Neural progenitor cell (in vitro differentiated cells): ENCODE measurements at regions not wholly inside any gene's neighbourhood (a gene's known extent, or its start where the extent isn't known, plus 50 kb on each side); places are given as distances from the start of the nearest gene placed in this dataset.

Experiments
- DNase-seq: peaks from one replicate; pipeline ENCODE4 v3.0.0-alpha.2; 2016; ENCODE audit warnings: low spot score
- H2AFZ ChIP-seq: fragments of 200-600 bp; sonication (generic); replicated peaks from 2 replicates; pipeline ENCODE4 v1.6.1; 2016; ENCODE audit warnings: antibody characterized with exemption
- H3F3A ChIP-seq: fragments of 200-600 bp; sonication (generic); 2 replicates; pipeline ENCODE4 v1.6.1; 2016; ENCODE audit warnings: antibody characterized with exemption, low read depth
- H3K27ac ChIP-seq: fragments of 200-600 bp; sonication (generic); 2 replicates; pipeline ENCODE4 v1.5.1; 2016; ENCODE audit warnings: mild to moderate bottlenecking
- H3K27me3 ChIP-seq: fragments of 200-600 bp; sonication (generic); 2 replicates; pipeline ENCODE4 v1.6.1; 2016; ENCODE audit warnings: mild to moderate bottlenecking, moderate library complexity
- H3K36me3 ChIP-seq: fragments of 200-600 bp; sonication (generic); 2 replicates; pipeline ENCODE4 v1.5.1; 2016
- H3K4me1 ChIP-seq: fragments of 200-600 bp; sonication (generic); 2 replicates; pipeline ENCODE4 v1.6.1; 2016; ENCODE audit warnings: mixed run types
- H3K4me2 ChIP-seq: fragments of 200-600 bp; sonication (generic); 2 replicates; pipeline ENCODE4 v1.6.1; 2016
- H3K4me3 ChIP-seq: fragments of 200-600 bp; sonication (generic); 2 replicates; pipeline ENCODE4 v1.5.1; 2016
- H3K79me2 ChIP-seq: fragments of 200-600 bp; sonication (generic); 2 replicates; pipeline ENCODE4 v1.6.1; 2016; ENCODE audit warnings: low read depth
- H3K9ac ChIP-seq: fragments of 200-600 bp; sonication (generic); 2 replicates; pipeline ENCODE4 v1.6.1; 2016
- H3K9me3 ChIP-seq: fragments of 200-600 bp; sonication (generic); 2 replicates; pipeline ENCODE4 v1.5.1; 2016; ENCODE audit warnings: low read depth
- H4K20me1 ChIP-seq: fragments of 200-600 bp; sonication (generic); 2 replicates; pipeline ENCODE4 v1.6.1; 2016; ENCODE audit warnings: low read depth
- H3K27ac Mint-ChIP-seq: 3 replicates; pipeline ENCODE4 v1.8.0; 2021; ENCODE audit warnings: mixed read lengths
- H3K27me3 Mint-ChIP-seq: 2 replicates; pipeline ENCODE4 v1.8.0; 2022; ENCODE audit warnings: low read depth, mild to moderate bottlenecking, inconsistent platforms, moderate library complexity, mixed read lengths; ENCODE audit not compliant: insufficient read depth
- H3K36me3 Mint-ChIP-seq: 3 replicates; pipeline ENCODE4 v1.8.0; 2021; ENCODE audit warnings: mixed read lengths
- H3K4me1 Mint-ChIP-seq: 3 replicates; pipeline ENCODE4 v1.8.0; 2021; ENCODE audit warnings: mixed read lengths
- H3K4me3 Mint-ChIP-seq: 3 replicates; pipeline ENCODE4 v1.8.0; 2021; ENCODE audit warnings: mild to moderate bottlenecking, moderate library complexity, mixed read lengths
- H3K9me3 Mint-ChIP-seq: 3 replicates; pipeline ENCODE4 v1.8.0; 2020; ENCODE audit warnings: mixed read lengths
- EZH2 ChIP-seq: fragments of 200-600 bp; sonication (generic); IDR thresholded peaks from 2 replicates; pipeline ENCODE4 v1.6.1; 2017; ENCODE audit warnings: antibody characterized with exemption, mild to moderate bottlenecking, moderate library complexity
- EZH2phosphoT487 ChIP-seq: fragments of 200-600 bp; sonication (generic); IDR thresholded peaks from 2 replicates; pipeline ENCODE4 v1.6.1; 2017; ENCODE audit warnings: antibody characterized with exemption
- TF ChIP-seq, protein P1 (sequence below): fragments of 200-600 bp; sonication (generic); IDR thresholded peaks from 2 replicates; pipeline ENCODE4 v1.5.1; 2017; ENCODE audit warnings: antibody characterized with exemption, mild to moderate bottlenecking

DNA sequence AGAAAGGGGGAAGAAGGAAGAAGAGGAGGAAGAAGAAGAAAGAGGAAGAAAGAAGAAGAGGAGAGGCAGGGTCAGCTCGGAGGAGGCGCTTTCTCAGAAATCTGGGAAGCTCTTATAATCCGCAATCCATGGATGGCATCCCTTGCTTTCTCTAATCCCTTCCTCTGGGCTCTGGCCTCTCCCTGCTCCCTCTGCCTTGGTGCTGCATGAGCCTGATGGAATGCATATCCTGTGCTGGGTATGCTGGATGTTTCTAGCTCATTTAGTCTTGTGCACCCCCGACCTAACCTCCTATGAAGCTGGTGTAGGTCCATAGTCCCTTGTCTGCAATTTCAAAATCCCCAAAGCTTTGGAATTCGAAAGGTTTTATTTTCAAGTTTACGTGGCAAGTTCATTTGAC is 94.2 kb upstream of the MYL2 start:
- TF ChIP-seq EZH2phosphoT487: no peak
- TF ChIP-seq, protein P1, sequence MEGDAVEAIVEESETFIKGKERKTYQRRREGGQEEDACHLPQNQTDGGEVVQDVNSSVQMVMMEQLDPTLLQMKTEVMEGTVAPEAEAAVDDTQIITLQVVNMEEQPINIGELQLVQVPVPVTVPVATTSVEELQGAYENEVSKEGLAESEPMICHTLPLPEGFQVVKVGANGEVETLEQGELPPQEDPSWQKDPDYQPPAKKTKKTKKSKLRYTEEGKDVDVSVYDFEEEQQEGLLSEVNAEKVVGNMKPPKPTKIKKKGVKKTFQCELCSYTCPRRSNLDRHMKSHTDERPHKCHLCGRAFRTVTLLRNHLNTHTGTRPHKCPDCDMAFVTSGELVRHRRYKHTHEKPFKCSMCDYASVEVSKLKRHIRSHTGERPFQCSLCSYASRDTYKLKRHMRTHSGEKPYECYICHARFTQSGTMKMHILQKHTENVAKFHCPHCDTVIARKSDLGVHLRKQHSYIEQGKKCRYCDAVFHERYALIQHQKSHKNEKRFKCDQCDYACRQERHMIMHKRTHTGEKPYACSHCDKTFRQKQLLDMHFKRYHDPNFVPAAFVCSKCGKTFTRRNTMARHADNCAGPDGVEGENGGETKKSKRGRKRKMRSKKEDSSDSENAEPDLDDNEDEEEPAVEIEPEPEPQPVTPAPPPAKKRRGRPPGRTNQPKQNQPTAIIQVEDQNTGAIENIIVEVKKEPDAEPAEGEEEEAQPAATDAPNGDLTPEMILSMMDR: no peak
- no peak for TF ChIP-seq EZH2
- DNase-seq: no peak
- Histone ChIP-seq H3K4me2 (no peak overlapping the region), H3K4me1 (no peaks in the 10 kb centered on the region), H3K27me3 (no peaks in the 10 kb centered on the region), H3K27ac (no peak overlapping the region), H3K9me3 (no peaks in the 10 kb centered on the region), H3K79me2 (no peaks in the 10 kb centered on the region), H3K9ac (no peak overlapping the region), H4K20me1 (no peaks in the 10 kb centered on the region), H2AFZ (no peak overlapping the region), H3K36me3 (no peaks in the 10 kb centered on the region), H3K4me3 (no peak overlapping the region), H3F3A (no peaks in the 10 kb centered on the region)
- Mint-ChIP-seq H3K36me3 (no peaks in the 10 kb centered on the region), H3K4me3 (no peak overlapping the region), H3K27ac (no peak overlapping the region), H3K27me3 (peaks cover 12% of the 10 kb centered on the region), H3K9me3 (no peaks in the 10 kb centered on the region), H3K4me1 (no peaks in the 10 kb centered on the region)

DNA sequence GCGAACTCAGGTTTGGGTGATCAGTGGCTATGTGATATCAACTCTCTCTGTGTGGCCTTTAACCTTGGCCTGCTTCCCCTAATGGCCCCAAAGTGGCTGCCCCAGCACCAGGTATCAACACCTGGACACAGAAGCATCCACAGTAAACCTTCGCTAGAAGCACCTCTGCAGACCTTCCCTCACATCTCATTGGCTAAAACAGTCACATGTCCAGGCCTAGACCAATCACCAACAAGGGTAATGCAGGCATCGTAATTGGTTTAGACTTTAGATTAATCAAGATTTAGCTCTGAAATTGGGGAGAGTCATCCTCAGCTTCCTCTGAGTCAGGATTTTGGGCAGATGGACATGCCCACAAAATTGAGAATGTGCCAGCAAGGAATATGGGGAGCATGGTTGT is 92.5 kb upstream of the MYL2 start:
- H3K79me2 ChIP-seq: no peaks in the 10 kb centered on the region
- no peaks in the 10 kb centered on the region for H3K27me3 ChIP-seq
- H4K20me1 ChIP-seq: no peaks in the 10 kb centered on the region
- no peak overlapping the region for H3K27ac ChIP-seq
- Mint-ChIP-seq H3K4me1 (no peaks in the 10 kb centered on the region), H3K9me3 (no peaks in the 10 kb centered on the region), H3K4me3 (no peak overlapping the region), H3K27ac (no peak overlapping the region), H3K27me3 (peaks cover 10% of the 10 kb centered on the region), H3K36me3 (no peaks in the 10 kb centered on the region)
- no peak for DNase-seq
- no peak overlapping the region for H3K4me3 ChIP-seq
- no peak overlapping the region for H3K9ac ChIP-seq
- no peaks in the 10 kb centered on the region for H3K9me3 ChIP-seq
- no peak overlapping the region for H2AFZ ChIP-seq
- no peak overlapping the region for H3K4me2 ChIP-seq
- no peaks in the 10 kb centered on the region for H3K4me1 ChIP-seq
- TF ChIP-seq EZH2phosphoT487: no peak
- TF ChIP-seq, protein P1: no peak
- H3K36me3 ChIP-seq: no peaks in the 10 kb centered on the region
- no peaks in the 10 kb centered on the region for H3F3A ChIP-seq

DNA sequence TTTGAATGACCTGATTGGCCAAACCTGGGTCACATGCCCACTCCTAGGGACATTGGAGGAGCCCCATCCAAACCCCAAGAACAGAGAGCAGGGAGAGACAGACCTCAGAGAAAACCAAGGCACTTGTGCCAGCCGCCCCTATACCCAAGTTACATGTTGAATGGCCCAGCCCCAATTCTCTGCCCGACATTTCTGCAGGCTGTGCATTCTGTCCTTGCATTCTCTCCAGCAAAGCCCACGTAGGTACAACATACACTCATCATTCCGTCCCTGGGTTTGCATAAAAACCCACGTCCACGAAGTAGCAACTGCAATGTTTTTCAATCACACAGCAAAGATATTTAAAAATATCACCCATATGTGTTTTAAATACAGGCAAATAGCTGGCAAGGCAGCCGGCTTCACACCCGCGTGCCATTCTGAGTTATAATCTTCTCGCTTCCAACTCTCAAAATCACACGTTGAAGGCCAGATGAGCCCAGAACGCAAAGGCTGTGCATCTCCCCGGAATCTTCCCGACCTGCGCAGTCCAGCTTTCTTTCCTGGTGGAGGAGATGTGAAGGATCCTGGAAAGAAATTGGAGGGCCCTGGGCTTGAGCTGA is 91.7 kb upstream of the MYL2 start:
- Histone ChIP-seq H3K27ac (no peak overlapping the region), H3K4me3 (no peak overlapping the region), H3K4me2 (no peak overlapping the region), H3K27me3 (no peaks in the 10 kb centered on the region), H3F3A (no peaks in the 10 kb centered on the region), H3K79me2 (no peaks in the 10 kb centered on the region), H3K9me3 (no peaks in the 10 kb centered on the region), H3K9ac (no peak overlapping the region), H2AFZ (no peak overlapping the region), H3K4me1 (no peaks in the 10 kb centered on the region), H3K36me3 (no peaks in the 10 kb centered on the region), H4K20me1 (no peaks in the 10 kb centered on the region)
- H3K4me3 Mint-ChIP-seq: no peak overlapping the region
- H3K9me3 Mint-ChIP-seq: no peaks in the 10 kb centered on the region
- no peak overlapping the region for H3K27ac Mint-ChIP-seq
- peaks cover 6% of the 10 kb centered on the region for H3K27me3 Mint-ChIP-seq
- H3K36me3 Mint-ChIP-seq: no peaks in the 10 kb centered on the region
- no peak for TF ChIP-seq EZH2phosphoT487
- TF ChIP-seq EZH2: no peak
- TF ChIP-seq, protein P1: no peak
- no peak for DNase-seq
- H3K4me1 Mint-ChIP-seq: no peaks in the 10 kb centered on the region
